Natural killer cell (primary cell): ENCODE measurements at regions not wholly inside any gene's neighbourhood (a gene's known extent, or its start where the extent isn't known, plus 50 kb on each side); places are given as distances from the start of the nearest gene placed in this dataset.

Experiments
- ATAC-seq, 3 donors: fragments of 150-1000 bp in 2 of 3; fragments of 200-7000 bp in 1 of 3; cut with Tn5 transposase; 1 replicate in 1 of 3; 2 replicates in 2 of 3; pipeline ENCODE4 v1.10.0; 2021; ENCODE audit warnings: mild to moderate bottlenecking in 2 of 3, moderate library complexity in 2 of 3
- DNase-seq, 2 donors: peaks; one replicate each; pipeline versions ENCODE4 v3.0.0 to v3.0.0-alpha.2; 2013 to 2021; ENCODE audit warnings: mixed read lengths in 1 of 2
- H3K27ac ChIP-seq: one replicate; pipeline ENCODE4 v1.5.1; 2013; ENCODE audit warnings: mild to moderate bottlenecking, low read length
- H3K27me3 ChIP-seq: one replicate; pipeline ENCODE4 v1.6.1; 2013; ENCODE audit warnings: low read length; ENCODE audit not compliant: control insufficient read depth, insufficient read depth
- H3K36me3 ChIP-seq: one replicate; pipeline ENCODE4 v1.6.1; 2013; ENCODE audit warnings: low read length; ENCODE audit not compliant: control insufficient read depth, insufficient read depth
- H3K4me1 ChIP-seq: one replicate; pipeline ENCODE4 v1.6.1; 2013; ENCODE audit warnings: low read length; ENCODE audit not compliant: control insufficient read depth, insufficient read depth
- H3K4me3 ChIP-seq: one replicate; pipeline ENCODE4 v1.5.1; 2013; ENCODE audit warnings: low read length
- H3K9me3 ChIP-seq: one replicate; pipeline ENCODE4 v1.6.1; 2013; ENCODE audit warnings: low read length; ENCODE audit not compliant: control insufficient read depth, insufficient read depth
- H3K27ac Mint-ChIP-seq, 2 donors: one replicate each; pipeline ENCODE4 v1.8.0; 2022; ENCODE audit warnings: mild to moderate bottlenecking in 2 of 2, mixed read lengths in 2 of 2, moderate library complexity in 1 of 2
- H3K27me3 Mint-ChIP-seq, 2 donors: one replicate each; pipeline ENCODE4 v1.8.0; 2022; ENCODE audit warnings: low read depth in 2 of 2, mixed read lengths in 2 of 2
- H3K36me3 Mint-ChIP-seq: one replicate; pipeline ENCODE4 v1.8.0; 2022; ENCODE audit warnings: mixed read lengths
- H3K4me1 Mint-ChIP-seq, 2 donors: one replicate each; pipeline ENCODE4 v1.8.0; 2022; ENCODE audit warnings: mixed read lengths in 2 of 2
- H3K4me3 Mint-ChIP-seq: one replicate; pipeline ENCODE4 v1.8.0; 2022; ENCODE audit warnings: mild to moderate bottlenecking, moderate library complexity, mixed read lengths
- H3K9me3 Mint-ChIP-seq, 2 donors: one replicate each; pipeline ENCODE4 v1.8.0; 2022; ENCODE audit warnings: mixed read lengths in 2 of 2
- WGBS: methylation state at CpG from one replicate; pipeline ENCODE4 v1.1.7; 2013; ENCODE audit warnings: missing lambda C conversion rate; ENCODE audit not compliant: insufficient coverage; 5-methylcytosine and 5-hydroxymethylcytosine counted together
- intact Hi-C: fragments of 100-400 bp; cut with micrococcal nuclease; formaldehyde crosslinking; loops from one replicate; pipeline ENCODE4 v1.14.2; 2022
- TF ChIP-seq, protein P1 (sequence below): fragments of 200-600 bp; IDR thresholded peaks from one replicate; pipeline ENCODE4 v1.8.0; 2022; ENCODE audit warnings: antibody characterized with exemption

DNA sequence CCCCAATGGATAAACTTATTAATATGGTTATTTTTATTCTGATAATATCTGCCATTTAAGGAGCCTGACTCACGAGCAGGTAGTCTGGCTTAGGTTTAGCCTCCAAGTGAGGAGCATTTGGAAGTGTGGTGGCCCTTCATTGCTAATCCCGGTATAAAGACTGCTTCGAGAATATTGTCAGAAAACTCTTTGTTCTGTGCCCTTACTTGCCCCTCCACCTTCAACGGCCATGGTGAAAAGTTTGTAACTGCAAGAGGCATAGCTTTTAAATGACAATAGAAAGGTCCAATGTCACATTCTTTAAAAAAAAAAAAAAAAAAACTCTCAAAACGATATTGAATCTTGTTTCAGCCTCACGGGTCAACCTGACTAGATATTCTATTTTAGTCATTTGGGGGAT, 157.4 kb upstream of the PROX1 start:
- no peak overlapping the region for H3K27ac Mint-ChIP-seq
- peaks cover 0 to 2% of the 10 kb centered on the region in 2 donors for H3K9me3 Mint-ChIP-seq
- Histone ChIP-seq H3K4me1 (no peaks in the 10 kb centered on the region), H3K9me3 (no peaks in the 10 kb centered on the region), H3K36me3 (no peaks in the 10 kb centered on the region), H3K27me3 (no peaks in the 10 kb centered on the region), H3K4me3 (no peak overlapping the region), H3K27ac (no peak overlapping the region)
- no peaks in the 10 kb centered on the region for H3K27me3 Mint-ChIP-seq
- no peaks in the 10 kb centered on the region for H3K4me1 Mint-ChIP-seq
- intact Hi-C loops = no loop called here
- 76% methylated on average over 5 of the region's 6 CpGs for WGBS
- ATAC-seq = no peak
- TF ChIP-seq, protein P1, sequence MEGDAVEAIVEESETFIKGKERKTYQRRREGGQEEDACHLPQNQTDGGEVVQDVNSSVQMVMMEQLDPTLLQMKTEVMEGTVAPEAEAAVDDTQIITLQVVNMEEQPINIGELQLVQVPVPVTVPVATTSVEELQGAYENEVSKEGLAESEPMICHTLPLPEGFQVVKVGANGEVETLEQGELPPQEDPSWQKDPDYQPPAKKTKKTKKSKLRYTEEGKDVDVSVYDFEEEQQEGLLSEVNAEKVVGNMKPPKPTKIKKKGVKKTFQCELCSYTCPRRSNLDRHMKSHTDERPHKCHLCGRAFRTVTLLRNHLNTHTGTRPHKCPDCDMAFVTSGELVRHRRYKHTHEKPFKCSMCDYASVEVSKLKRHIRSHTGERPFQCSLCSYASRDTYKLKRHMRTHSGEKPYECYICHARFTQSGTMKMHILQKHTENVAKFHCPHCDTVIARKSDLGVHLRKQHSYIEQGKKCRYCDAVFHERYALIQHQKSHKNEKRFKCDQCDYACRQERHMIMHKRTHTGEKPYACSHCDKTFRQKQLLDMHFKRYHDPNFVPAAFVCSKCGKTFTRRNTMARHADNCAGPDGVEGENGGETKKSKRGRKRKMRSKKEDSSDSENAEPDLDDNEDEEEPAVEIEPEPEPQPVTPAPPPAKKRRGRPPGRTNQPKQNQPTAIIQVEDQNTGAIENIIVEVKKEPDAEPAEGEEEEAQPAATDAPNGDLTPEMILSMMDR = no peak
- no peak for DNase-seq
- H3K36me3 Mint-ChIP-seq = no peaks in the 10 kb centered on the region
- no peak overlapping the region for H3K4me3 Mint-ChIP-seq

DNA sequence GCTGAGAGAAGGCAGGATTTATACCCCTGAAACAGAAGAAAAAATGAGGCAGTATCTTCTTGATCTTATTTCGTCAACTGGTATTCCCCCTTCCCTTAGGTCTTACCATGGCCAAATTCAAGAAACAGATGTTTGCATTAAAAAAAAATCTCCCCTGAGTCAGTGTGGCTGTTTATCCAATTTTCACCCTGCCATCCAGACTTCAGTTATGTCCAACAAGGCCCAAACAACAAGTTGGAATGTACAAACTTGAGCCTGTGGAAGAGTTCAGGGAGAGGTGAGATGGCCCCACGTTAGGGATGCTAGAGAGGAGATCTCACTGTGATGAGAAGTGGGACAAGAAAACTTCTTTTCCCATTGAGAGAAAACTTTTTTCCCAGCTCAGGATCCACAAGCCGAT, 147.2 kb upstream of the PROX1 start:
- intact Hi-C loops = no loop called here
- TF ChIP-seq, protein P1 = no peak
- ATAC-seq = no peak
- Histone ChIP-seq H3K27ac (no peak overlapping the region), H3K36me3 (no peaks in the 10 kb centered on the region), H3K27me3 (no peaks in the 10 kb centered on the region), H3K4me1 (no peaks in the 10 kb centered on the region), H3K4me3 (no peak overlapping the region), H3K9me3 (no peaks in the 10 kb centered on the region)
- H3K9me3 Mint-ChIP-seq = peaks cover 0 to 4% of the 10 kb centered on the region in 2 donors
- H3K27me3 Mint-ChIP-seq = peaks cover 0 to 4% of the 10 kb centered on the region in 2 donors
- H3K4me3 Mint-ChIP-seq = no peak overlapping the region
- no peak overlapping the region for H3K27ac Mint-ChIP-seq
- 67% methylated on average over 3 of the region's 3 CpGs for WGBS
- no peaks in the 10 kb centered on the region for H3K36me3 Mint-ChIP-seq
- no peaks in the 10 kb centered on the region for H3K4me1 Mint-ChIP-seq
- DNase-seq = no peak

DNA sequence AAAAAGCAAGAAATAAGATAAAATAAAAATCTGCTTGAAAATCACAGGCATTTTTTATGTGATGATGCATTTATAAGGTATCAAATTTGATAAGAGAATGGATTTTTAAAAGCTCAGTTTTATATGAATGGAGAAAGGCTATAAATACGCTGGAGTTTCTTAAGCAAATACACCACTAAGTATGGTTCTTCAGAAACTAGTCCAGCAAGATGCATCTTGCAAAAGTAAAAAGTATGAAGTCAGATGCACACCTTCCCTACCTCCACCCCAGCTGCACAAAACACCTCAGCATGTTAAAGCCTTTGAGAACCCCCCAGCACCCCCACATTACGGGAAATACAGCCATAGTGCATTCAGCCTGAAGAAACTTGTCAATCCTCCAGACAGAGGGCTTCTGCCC, 143.1 kb upstream of the PROX1 start:
- Mint-ChIP-seq H3K4me3 (no peak overlapping the region), H3K36me3 (no peaks in the 10 kb centered on the region), H3K9me3 (peaks cover 0 to 4% of the 10 kb centered on the region in 2 donors), H3K27me3 (peaks cover 0 to 4% of the 10 kb centered on the region in 2 donors), H3K4me1 (no peaks in the 10 kb centered on the region), H3K27ac (no peak overlapping the region)
- 57% methylated on average over 1 of the region's 2 CpGs for WGBS
- TF ChIP-seq, protein P1 = no peak
- DNase-seq = no peak
- ATAC-seq = no peak
- no peaks in the 10 kb centered on the region for H3K27me3 ChIP-seq
- intact Hi-C loops = no loop called here
- no peak overlapping the region for H3K27ac ChIP-seq
- no peaks in the 10 kb centered on the region for H3K9me3 ChIP-seq
- no peak overlapping the region for H3K4me3 ChIP-seq
- no peaks in the 10 kb centered on the region for H3K36me3 ChIP-seq
- H3K4me1 ChIP-seq = no peaks in the 10 kb centered on the region

DNA sequence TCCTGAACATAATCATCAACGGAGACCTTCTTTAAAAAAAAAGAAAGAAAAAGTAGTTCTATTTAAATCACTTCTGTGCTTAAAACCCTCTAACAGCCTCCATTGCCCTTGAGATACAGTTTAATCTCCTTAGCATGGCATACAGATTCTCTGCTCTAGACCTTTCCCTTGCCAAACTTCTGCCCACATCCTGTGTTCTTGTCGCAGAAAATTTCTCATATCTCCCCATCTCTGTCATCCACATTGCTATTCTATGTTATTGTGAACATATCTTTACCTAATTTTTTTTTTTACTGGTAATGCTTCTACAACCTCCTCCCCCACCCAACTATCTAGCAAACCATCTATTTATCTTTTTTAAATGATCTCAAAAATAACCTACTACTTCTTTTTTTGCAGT, 135.7 kb upstream of the PROX1 start:
- Histone ChIP-seq H3K9me3 (no peaks in the 10 kb centered on the region), H3K36me3 (no peaks in the 10 kb centered on the region), H3K4me3 (no peak overlapping the region), H3K4me1 (no peaks in the 10 kb centered on the region), H3K27ac (no peak overlapping the region), H3K27me3 (no peaks in the 10 kb centered on the region)
- H3K27me3 Mint-ChIP-seq = no peaks in the 10 kb centered on the region
- H3K36me3 Mint-ChIP-seq = no peaks in the 10 kb centered on the region
- TF ChIP-seq, protein P1 = no peak
- peak in 1 of 2 donors; percentile 74 for DNase-seq
- H3K27ac Mint-ChIP-seq = no peak overlapping the region
- no peaks in the 10 kb centered on the region for H3K4me1 Mint-ChIP-seq
- intact Hi-C loops = no loop called here
- peaks cover 2 to 6% of the 10 kb centered on the region in 2 donors for H3K9me3 Mint-ChIP-seq
- ATAC-seq = peak in 1 of 3 donors; percentile 25
- H3K4me3 Mint-ChIP-seq = no peak overlapping the region
- 17% methylated on average over 2 of the region's 2 CpGs for WGBS
